ENCODE measurements at regions not wholly inside any gene's neighbourhood (a gene's known extent, or its start where the extent isn't known, plus 50 kb on each side); places are given as distances from the start of the nearest gene placed in this dataset.

DNA sequence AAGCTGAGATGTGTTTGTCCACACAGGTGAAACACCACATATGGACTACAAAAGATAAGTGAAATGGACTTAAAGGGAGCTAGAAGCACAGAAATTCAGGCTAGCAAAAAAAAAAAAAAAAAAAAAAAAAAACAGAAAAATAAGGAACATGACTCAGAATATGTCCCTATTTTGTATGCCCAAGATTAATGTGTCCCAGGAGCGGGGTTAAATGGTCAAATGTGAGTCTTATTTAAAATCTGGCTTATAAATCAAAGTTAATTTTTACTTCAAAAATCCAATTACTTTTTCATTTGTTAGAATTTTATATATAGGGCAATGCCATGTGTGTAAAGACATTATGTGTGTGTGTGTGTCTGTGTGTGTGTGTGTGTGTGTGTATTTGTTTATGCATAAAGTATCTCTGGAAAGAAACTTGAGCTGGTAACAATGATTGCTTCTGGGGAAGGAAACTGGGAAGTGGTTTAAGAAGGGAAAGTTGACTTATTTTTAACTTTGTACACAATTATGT, 986.5 kb downstream of the ROBO2 start:
- Histone ChIP-seq H3K9me3 (peaks cover 0 to 7% (median 0%) of the 10 kb centered on the region in 3 donors), H3K36me3 (no peaks in the 10 kb centered on the region), H3K27ac (no peak overlapping the region), H3K4me1 (no peaks in the 10 kb centered on the region), H3K4me3 (no peak overlapping the region), H3K27me3 (no peaks in the 10 kb centered on the region)
- TF ChIP-seq, protein P1, sequence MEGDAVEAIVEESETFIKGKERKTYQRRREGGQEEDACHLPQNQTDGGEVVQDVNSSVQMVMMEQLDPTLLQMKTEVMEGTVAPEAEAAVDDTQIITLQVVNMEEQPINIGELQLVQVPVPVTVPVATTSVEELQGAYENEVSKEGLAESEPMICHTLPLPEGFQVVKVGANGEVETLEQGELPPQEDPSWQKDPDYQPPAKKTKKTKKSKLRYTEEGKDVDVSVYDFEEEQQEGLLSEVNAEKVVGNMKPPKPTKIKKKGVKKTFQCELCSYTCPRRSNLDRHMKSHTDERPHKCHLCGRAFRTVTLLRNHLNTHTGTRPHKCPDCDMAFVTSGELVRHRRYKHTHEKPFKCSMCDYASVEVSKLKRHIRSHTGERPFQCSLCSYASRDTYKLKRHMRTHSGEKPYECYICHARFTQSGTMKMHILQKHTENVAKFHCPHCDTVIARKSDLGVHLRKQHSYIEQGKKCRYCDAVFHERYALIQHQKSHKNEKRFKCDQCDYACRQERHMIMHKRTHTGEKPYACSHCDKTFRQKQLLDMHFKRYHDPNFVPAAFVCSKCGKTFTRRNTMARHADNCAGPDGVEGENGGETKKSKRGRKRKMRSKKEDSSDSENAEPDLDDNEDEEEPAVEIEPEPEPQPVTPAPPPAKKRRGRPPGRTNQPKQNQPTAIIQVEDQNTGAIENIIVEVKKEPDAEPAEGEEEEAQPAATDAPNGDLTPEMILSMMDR (IDR thresholded peaks at IDR 0.05), result no peak
- no peak for TF ChIP-seq POLR2A (IDR thresholded peaks at IDR 0.05)
- WGBS, 2 donors, result 73% methylated on average over 1 of the region's 1 CpG
- intact Hi-C loops (cut with DNase I), result no loop called here
- no peak for DNase-seq

DNA sequence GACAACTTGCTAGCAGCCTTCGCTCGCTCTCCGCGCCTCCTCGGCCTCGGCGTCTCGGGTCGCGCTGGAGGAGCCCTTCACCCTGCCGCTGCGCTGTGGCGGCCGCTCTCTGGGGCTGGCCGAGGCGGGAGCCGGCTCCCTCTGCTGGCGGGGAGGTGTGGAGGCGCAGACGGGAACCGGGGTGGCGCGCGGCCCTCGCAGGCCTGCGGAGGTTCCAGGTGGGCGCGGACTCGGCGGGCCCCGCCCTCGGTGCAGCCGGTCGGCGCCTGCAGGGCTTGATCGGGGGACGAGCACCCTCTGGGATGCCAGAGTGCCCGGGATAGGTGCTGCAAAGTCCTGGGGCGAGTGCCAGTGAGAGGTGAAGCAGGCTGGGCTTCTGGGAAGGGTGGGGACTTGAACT, 989.9 kb downstream of the ROBO2 start:
- TF ChIP-seq, protein P1 (IDR thresholded peaks at IDR 0.05), result no peak
- no peak for TF ChIP-seq POLR2A (IDR thresholded peaks at IDR 0.05)
- intact Hi-C loops (cut with DNase I), result no loop called here
- Histone ChIP-seq H3K4me1 (no peaks in the 10 kb centered on the region), H3K27me3 (no peaks in the 10 kb centered on the region), H3K36me3 (no peaks in the 10 kb centered on the region), H3K27ac (no peak overlapping the region), H3K4me3 (no peak overlapping the region), H3K9me3 (peaks cover 0 to 7% (median 0%) of the 10 kb centered on the region in 3 donors)
- 94 to 97% methylated on average over 6 to 12 of the region's 39 CpGs for WGBS, 2 donors
- DNase-seq, result no peak

DNA sequence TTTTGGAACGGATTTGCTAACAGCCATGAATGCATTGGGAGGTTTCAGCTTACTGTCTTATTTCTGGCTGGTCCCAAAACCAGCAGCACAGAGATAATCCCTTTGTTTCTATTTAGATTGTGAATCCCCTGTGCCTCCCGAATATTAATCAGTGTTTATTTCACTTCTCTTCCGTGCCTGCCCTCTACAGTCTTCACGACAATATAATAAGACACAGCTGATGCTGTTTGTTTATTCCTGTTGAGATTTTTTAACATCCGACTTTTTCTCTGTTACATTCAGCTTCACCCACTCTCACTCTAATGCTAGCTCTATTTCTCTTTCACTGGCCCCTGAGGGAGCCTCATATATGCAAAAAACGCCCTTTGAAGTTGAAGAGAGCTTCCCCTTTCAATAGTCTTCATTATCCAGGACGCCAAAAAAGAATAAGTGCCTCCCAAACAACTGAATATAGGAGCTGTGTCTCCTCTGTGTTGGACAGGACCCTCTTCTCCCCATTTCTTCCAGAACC, 995.3 kb downstream of the ROBO2 start:
- no peak for TF ChIP-seq POLR2A (IDR thresholded peaks at IDR 0.05)
- WGBS, 2 donors, result 31 to 60% methylated on average over 7 of the region's 7 CpGs

DNA sequence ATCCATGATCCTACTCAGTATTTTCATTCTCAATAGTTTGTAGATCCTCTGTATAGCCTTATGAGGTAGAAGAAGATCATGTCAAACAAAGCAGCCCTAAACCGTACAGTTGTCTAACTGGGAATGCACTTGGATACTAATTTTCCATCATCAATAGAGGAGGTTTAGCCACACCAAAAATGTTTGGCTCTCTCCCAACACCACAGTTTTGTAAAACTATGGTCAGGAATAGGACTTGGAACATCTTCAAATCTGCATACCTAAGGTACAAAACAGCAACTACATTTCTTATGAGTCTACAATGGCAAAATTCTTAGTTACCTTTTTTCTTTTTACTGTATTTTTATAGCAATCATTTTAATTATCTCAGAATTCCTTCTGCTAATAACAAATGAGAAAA, 1001.6 kb downstream of the ROBO2 start:
- intact Hi-C loops (cut with DNase I), result no loop called here
- no peak for DNase-seq
- WGBS, 2 donors, result 32 to 50% methylated on average over 1 of the region's 1 CpG
- Histone ChIP-seq H3K36me3 (no peaks in the 10 kb centered on the region), H3K4me1 (no peaks in the 10 kb centered on the region), H3K27ac (no peak overlapping the region), H3K27me3 (no peaks in the 10 kb centered on the region), H3K9me3 (no peaks in the 10 kb centered on the region), H3K4me3 (no peak overlapping the region)
- TF ChIP-seq, protein P1 (IDR thresholded peaks at IDR 0.05), result no peak
- TF ChIP-seq POLR2A (IDR thresholded peaks at IDR 0.05), result no peak

More for the DNA sequence above, 995.3 kb downstream of the ROBO2 start:
- no peaks in the 10 kb centered on the region for H3K27me3 ChIP-seq
- no peak for DNase-seq
- no peaks in the 10 kb centered on the region for H3K36me3 ChIP-seq
- H3K4me1 ChIP-seq, result no peaks in the 10 kb centered on the region
- no peak overlapping the region for H3K4me3 ChIP-seq
- no peak overlapping the region for H3K27ac ChIP-seq
- H3K9me3 ChIP-seq, result no peaks in the 10 kb centered on the region
- intact Hi-C loops (cut with DNase I), result no loop called here

DNA sequence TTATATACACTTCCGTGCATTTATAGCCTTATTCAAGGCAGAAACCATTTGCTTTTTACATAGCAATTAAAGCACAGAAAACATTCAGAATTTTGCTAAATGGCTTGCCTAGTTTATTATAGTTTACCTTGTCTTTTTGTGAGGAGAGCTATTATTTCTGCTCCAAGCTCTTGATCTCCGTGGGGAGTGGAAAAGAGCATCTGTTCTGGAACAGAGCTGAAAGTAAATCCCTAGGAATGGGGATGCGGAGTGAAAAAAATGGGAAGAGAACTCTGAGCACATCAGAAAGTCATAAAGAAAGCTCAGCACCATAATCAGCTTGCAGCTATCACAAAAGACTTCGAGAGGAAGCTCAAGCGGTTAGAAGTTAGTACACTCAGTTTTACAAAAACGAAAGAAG, 1006.7 kb downstream of the ROBO2 start:
- no peaks in the 10 kb centered on the region for H3K36me3 ChIP-seq
- intact Hi-C loops (cut with DNase I), result no loop called here
- TF ChIP-seq, protein P1 (IDR thresholded peaks at IDR 0.05), result no peak
- no peak for TF ChIP-seq POLR2A (IDR thresholded peaks at IDR 0.05)

DNA sequence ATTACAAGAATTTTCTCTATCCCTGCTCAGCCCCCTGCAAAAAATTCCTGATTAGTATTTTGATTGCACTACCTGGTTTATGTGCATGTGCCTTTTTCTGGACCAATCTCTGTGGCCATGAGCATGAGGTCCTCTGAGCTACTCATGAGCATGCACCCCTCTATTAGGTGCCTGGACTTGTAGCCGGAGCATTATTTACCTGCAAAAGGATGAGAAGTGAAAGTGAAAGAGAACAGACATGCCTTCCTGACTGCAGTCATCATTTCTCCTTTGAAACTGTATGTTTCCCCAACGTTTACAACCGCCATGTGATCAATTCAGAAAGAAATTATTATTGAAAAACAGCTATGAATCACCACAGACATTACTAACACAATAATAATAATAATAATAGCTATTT, 1008.8 kb downstream of the ROBO2 start:
- Histone ChIP-seq H3K4me3 (no peak overlapping the region), H3K27me3 (no peaks in the 10 kb centered on the region), H3K36me3 (no peaks in the 10 kb centered on the region), H3K9me3 (no peaks in the 10 kb centered on the region), H3K4me1 (peaks cover 0 to 8% (median 0%) of the 10 kb centered on the region in 3 donors), H3K27ac (no peak overlapping the region)
- intact Hi-C loops (cut with DNase I), result no loop called here
- WGBS, 2 donors, result 28 to 32% methylated on average over 3 of the region's 3 CpGs
- DNase-seq, result no peak
- no peak for TF ChIP-seq POLR2A (IDR thresholded peaks at IDR 0.05)
- TF ChIP-seq, protein P1 (IDR thresholded peaks at IDR 0.05), result no peak

More for the DNA sequence above, 1006.7 kb downstream of the ROBO2 start:
- H3K27ac ChIP-seq, result no peak overlapping the region
- no peak for DNase-seq
- peaks cover 0 to 8% (median 0%) of the 10 kb centered on the region in 3 donors for H3K4me1 ChIP-seq
- H3K9me3 ChIP-seq, result no peaks in the 10 kb centered on the region
- H3K27me3 ChIP-seq, result no peaks in the 10 kb centered on the region
- no peak overlapping the region for H3K4me3 ChIP-seq
- 92 to 96% methylated on average over 6 of the region's 6 CpGs for WGBS, 2 donors

Measured in esophagus squamous epithelium (tissue), 5 donors.